Amygdala (tissue), 56 donors: ENCODE measurements at regions not wholly inside any gene's neighbourhood (a gene's known extent, or its start where the extent isn't known, plus 50 kb on each side); places are given as distances from the start of the nearest gene placed in this dataset.
"Not testable (repeated sequence)": the region's sequence is repeated elsewhere in the genome, so short reads cannot be mapped to it uniquely, and the experiment has no call there.

Experiments
- DNase-seq, 56 donors: peaks; one replicate each; lab custom pipeline; 2025; lab: John Stamatoyannopoulos, UW

GRCh38 chr4:10281996-10282395 is 165.4 kb upstream of the WDR1 start:
- DNase-seq, result no peak

GRCh38 chr4:10279261-10279660 is 162.7 kb upstream of the WDR1 start:
- DNase-seq, result no peak

GRCh38 chr4:10278071-10278470 is 161.5 kb upstream of the WDR1 start:
- DNase-seq, result no peak

GRCh38 chr4:10276152-10276551 is 159.6 kb upstream of the WDR1 start:
- DNase-seq, result no peak

GRCh38 chr4:10275696-10276095 is 159.1 kb upstream of the WDR1 start:
- DNase-seq, result no peak

GRCh38 chr4:10273030-10273429 is 156.4 kb upstream of the WDR1 start:
- DNase-seq, result no peak

- no peak for DNase-seq
These were observed 155.9 kb upstream of the WDR1 start for GRCh38 chr4:10272511-10272910.

GRCh38 chr4:10267066-10267465 is 150.5 kb upstream of the WDR1 start:
- no peak for DNase-seq

- DNase-seq, result no peak
These were observed 144.2 kb upstream of the WDR1 start for GRCh38 chr4:10260777-10261176.

- DNase-seq, result no peak
These were observed 143.4 kb upstream of the WDR1 start for GRCh38 chr4:10259976-10260375.

GRCh38 chr4:10256203-10256602 is 139.6 kb upstream of the WDR1 start:
- DNase-seq, result no peak

- DNase-seq, result no peak
These were observed 137.2 kb upstream of the WDR1 start for GRCh38 chr4:10253765-10254164.

GRCh38 chr4:10245751-10246150 is 129.2 kb upstream of the WDR1 start:
- no peak for DNase-seq

- DNase-seq, result no peak
These were observed 127.3 kb upstream of the WDR1 start for GRCh38 chr4:10243856-10244255.

- no peak for DNase-seq
These were observed 124.1 kb upstream of the WDR1 start for GRCh38 chr4:10240691-10241090.

- DNase-seq, result no peak
These were observed 123.5 kb upstream of the WDR1 start for GRCh38 chr4:10239982-10240654.

- no peak for DNase-seq
These were observed 120.5 kb upstream of the WDR1 start for GRCh38 chr4:10237131-10237530.

GRCh38 chr4:10232114-10232513 is 115.5 kb upstream of the WDR1 start:
- DNase-seq, result no peak

GRCh38 chr4:10226756-10227155 is 110.2 kb upstream of the WDR1 start:
- DNase-seq, result no peak

- DNase-seq, result no peak
These were observed 108.5 kb upstream of the WDR1 start for GRCh38 chr4:10225096-10225495.

GRCh38 chr4:10223782-10224181 is 107.2 kb upstream of the WDR1 start:
- no peak for DNase-seq

GRCh38 chr4:10213481-10213880 is 96.9 kb upstream of the WDR1 start:
- not testable (repeated sequence) for DNase-seq

GRCh38 chr4:10212901-10213300 is 96.3 kb upstream of the WDR1 start:
- DNase-seq, result no peak
